CD4-positive, alpha-beta T cell treated with Interferon gamma for 1 hour (primary cell): ENCODE measurements at regions not wholly inside any gene's neighbourhood (a gene's known extent, or its start where the extent isn't known, plus 50 kb on each side); places are given as distances from the start of the nearest gene placed in this dataset.

ENCODE experiments used
- DNase-seq: peaks from one replicate; pipeline ENCODE4 v3.0.0-alpha.2; 2020

DNA sequence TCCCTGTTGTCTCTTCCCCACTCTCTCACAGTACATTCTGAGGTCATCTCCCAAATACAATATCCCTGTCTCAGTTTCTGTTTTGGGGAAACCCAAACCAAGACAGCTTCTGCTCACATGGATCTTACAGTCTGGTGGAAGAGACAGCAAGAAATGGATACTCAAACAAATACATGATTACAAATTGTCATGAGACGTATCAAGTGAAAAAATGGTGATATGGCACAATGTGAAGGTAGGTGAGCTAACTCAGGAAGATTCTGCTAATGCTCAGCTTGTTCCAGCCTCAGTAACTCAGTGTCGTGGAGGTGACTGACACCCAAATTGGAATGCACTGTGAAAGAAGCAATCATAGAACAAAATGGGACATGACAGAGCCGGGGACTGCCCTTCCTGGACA is 68.3 kb downstream of the CHST1 start:
- DNase-seq: no peak

- no peak for DNase-seq
Observed at GRCh38 chr11:45596571-45596970, 68.9 kb downstream of the CHST1 start.

DNA sequence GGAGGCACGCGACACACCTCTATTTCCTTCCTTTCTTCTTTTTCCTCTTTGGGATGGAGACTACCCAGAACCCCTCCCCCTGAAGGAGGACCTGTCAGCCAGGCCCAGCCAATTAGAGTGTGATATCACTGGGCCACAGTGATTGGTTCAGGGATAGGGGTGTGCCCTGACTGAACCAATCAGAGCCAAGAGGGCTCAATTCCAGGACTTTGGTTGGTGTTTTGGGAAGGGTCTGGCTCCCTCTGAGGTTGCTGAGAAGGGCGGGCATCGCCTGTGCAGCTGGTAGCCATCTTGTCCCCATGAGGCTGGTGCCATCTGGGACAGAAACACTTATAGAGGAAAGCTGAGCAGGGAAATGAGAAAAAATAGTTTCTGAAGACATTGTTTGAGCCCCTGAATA is 71.4 kb downstream of the CHST1 start:
- no peak for DNase-seq

GRCh38 chr11:45592636-45593035 is 72.8 kb downstream of the CHST1 start:
- DNase-seq: no peak

GRCh38 chr11:45590743-45591142 is 74.7 kb downstream of the CHST1 start:
- no peak for DNase-seq

DNA sequence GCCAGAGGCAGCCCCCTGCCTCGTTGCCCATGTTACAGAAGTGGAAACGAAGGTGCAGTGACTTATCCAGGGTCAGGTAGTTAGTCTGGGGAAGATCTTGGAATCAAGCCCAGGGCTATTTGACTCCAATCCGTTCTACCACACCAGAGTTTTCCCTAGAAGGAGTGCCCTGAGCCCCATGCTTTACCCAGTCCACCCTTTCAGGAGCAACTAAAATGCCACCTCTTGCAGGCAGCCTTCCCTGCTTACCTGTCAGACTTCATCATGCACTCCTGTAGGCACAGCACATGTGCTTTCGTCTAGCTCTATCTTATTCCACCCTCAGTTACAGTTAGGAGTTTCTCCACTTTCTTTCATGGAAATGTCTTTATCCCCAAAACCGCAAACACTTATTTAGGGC is 80.2 kb downstream of the CHST1 start:
- no peak for DNase-seq

DNA sequence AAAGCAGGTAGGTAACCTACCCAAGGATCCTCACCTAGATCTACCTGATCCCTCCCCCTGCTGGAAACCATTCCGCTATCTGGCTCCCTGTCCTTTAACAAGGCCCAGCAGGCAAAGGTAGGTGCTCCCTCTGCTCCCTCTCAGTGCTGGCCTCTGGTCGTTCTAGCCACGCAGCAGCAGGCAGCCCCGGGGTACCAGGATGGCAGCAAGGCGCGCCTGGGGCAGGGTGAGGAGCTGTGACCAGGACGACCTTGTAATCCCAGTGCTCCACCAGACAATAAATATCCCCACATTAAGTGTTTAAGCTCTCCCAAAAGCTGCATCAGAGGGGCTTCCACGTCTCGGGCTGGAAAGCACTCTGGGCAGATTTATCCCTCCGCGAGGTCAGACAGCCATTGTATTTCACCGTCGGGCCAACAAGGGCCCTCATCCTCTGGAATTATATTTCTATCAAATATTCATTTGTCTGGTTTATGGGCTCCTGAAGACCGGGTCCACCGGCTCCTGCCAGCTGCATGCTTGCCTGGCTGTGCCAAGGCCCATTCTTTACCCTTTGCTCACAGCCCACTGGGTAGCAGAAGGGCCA is 81.3 kb downstream of the CHST1 start:
- DNase-seq: no peak

GRCh38 chr11:45580399-45580798 is 85.0 kb downstream of the CHST1 start:
- DNase-seq: no peak

DNA sequence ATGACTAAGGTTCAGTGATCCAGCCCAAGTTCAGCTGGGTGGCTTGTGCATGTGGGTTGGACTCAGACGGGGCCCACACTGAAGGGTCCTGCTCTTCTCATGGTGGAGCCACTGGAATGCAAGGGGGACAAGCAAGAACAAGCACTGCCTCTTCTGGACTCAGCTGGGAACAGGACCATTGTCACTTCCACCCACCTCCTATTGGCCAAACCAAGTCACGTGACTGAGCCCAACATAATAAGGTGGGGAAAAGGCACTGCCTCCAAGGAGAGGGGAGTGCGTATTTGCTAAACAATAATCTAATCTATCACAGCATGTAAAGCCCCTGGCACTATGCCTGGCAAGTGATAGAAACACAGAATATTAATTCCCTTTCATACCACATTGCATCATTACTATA is 87.1 kb downstream of the CHST1 start:
- DNase-seq: no peak

- no peak for DNase-seq
Observed at GRCh38 chr11:45577752-45578151, 87.7 kb downstream of the CHST1 start.

GRCh38 chr11:45576461-45577215 is 88.8 kb downstream of the CHST1 start:
- no peak for DNase-seq

DNA sequence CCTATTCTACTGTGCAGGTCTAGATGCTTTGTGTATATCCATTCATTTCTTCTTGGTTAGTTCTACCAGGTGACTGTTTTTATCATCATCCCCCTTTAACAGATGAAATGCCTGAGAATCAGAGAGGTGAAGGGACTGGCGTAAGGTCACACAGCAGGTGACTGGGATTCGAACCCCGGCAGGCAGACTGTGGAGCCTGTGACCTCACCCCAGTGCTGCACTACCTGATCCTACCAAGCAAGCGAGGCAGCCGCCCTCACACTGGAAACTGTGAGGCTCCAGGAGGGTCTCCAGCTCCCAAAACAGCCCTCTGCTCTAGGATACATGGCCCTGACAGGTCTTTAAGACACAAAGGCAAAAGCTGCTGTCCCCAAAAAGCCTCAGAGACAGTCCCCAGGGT is 91.7 kb downstream of the CHST1 start:
- no peak for DNase-seq

DNA sequence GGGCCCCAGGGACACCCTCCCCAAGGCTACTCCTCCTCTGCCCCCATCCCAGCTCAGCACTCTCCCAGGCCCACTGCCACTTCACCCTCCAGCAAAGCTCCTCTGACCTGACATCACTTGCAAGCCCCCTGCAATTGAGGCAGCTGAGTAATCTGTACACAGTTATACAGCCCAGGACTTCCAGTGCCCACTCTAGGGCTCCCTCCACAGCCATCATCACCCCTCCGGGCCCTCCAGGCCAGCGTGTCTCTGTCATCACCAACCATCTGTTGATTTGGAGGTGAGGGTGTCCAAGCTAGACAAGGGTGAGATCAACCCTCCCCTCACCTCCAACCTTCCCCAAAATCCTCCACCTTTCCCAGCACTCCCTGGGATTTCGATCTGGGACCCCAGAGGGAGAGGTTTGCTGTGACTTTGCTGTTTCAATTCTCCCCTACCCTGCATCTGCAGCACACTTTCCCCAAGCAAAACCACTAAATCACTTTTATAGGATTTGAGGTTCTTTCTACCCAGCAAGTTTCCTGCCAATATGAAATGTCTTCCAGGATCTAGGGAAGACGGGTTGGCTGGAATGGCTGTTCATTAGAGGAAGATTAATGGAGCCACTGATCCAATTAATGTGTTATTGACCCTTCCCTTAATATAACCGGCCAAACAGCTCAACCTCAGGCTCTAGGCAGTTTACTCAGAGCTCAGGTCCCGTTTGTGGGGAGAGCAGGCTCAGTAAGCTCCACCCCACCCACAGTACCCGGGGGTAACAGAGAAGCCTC is 92.9 kb downstream of the CHST1 start:
- DNase-seq: no peak

DNA sequence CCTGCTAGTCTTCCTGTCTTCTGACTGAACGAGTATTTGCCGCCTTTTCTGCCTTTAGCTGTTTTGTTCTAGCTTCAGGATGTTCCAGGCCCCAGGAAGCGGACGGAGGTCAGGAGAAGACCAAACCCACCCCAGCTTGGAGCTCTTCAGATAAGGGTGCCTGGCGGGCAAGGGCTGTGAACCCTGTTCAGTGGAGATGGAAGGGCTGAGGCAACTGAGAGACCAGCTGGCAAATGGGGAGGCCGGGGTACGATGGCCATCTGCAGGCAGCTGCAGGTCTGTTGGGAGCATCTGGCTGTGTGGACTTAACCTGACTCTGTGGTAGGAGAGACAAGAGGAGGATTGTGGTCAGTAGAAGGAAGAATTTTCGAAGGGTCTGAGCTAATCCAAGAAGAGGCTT is 95.6 kb downstream of the CHST1 start:
- no peak for DNase-seq

DNA sequence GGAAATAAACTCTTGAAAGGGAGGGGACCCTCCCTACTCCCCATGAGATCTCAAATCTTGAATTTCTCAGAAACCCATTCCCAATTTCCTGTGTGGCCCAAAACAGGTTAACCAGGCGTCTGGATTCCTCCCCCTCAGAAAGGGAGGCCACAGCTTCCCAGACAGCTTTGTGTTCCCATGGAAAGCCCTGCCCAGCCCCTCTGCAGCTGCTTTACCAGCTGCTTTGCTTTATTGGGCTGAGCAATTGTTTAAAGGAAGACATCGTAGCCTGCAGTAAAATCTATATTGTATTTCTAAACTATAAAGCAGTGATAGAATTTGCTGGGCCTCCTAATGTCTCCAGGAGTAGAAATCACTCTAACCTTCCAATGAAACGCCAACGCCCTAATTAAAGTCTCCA is 97.4 kb downstream of the CHST1 start:
- DNase-seq: no peak

DNA sequence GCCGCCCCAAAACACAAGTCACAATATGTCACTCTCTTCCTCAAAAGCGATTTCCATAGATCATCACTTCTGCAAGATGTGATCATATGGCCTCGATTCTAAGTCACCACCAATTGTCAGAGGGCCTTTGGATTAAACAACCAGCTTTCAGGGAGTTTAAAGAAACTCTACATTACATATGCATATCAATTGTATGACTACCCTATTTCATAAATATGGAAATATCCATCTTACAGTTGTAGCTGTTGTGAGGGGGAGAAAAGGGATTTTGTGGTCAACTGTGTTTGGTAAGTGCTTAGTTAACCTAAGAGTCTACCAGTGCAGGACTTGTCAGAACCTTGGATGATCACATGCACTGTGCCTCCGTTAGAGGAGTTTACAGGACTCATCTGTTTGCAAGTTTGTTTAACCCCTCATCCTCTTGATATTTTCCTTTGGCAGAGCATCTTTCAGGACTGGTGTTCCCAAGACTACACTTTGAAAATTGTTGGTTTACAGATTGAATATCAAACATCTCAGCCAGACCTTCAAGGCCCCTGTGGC is 99.9 kb downstream of the CHST1 start:
- DNase-seq: no peak

- DNase-seq: no peak
Observed at GRCh38 chr11:45563810-45564209, 101.6 kb downstream of the CHST1 start.

DNA sequence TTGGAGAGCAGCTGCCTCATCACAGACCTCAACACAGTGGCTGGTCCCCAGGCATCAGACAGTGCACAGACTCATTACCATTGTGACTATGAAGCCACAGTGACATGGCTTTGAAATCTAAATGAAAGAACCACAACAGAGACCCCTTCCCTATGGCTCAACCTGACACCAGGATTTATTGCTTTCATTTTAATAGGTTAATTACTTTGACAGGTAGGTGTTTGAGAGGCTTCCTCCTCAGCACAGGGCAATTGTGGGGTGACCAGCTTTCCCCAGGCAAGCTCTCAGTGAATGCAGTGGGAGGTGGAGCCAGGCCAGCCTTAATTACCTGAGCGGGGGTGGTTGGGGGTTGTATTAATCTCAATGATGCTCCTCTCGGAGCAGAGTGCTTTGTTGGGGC is 102.3 kb downstream of the CHST1 start:
- DNase-seq: no peak

- no peak for DNase-seq
Observed at GRCh38 chr11:45560913-45561281, 104.5 kb downstream of the CHST1 start.

- no peak for DNase-seq
Observed at GRCh38 chr11:45560155-45560912, 105.1 kb downstream of the CHST1 start.

- DNase-seq: no peak
Observed at GRCh38 chr11:45556851-45557707, 108.3 kb downstream of the CHST1 start.
